ENCODE measurements at regions not wholly inside any gene's neighbourhood (a gene's known extent, or its start where the extent isn't known, plus 50 kb on each side); places are given as distances from the start of the nearest gene placed in this dataset.

DNA sequence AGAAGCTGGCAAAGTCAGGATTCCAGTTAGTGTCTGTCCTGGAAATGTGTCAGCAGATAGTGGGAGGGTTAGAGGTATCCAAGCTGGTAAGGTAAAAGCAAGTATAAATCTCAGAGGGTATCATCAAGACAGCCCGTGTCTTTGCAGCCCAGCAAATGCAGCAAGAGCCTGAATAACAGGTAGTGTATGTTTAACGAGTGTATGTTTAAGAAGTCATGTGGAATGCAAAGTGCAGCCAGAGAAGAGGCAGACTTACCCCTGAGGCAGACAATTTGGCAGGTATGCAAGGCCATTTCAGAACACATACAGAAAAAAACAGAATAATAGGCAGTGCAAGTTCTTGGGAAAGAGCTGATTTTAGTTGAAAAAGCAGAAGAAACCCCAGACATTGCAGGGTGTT, 411.0 kb upstream of the NEGR1 start:
- TF ChIP-seq RAD21 (conservative IDR thresholded peaks at IDR 0.05 in 1 of 2, IDR thresholded peaks at IDR 0.05 in 1 of 2): no peak
- TF ChIP-seq CTCF (IDR thresholded peaks at IDR 0.05): no peak
- no peak for TF ChIP-seq PBX3 (IDR thresholded peaks at IDR 0.05)
- no peak for TF ChIP-seq POLR2A (IDR thresholded peaks at IDR 0.05; ENCODE audit: low read length)
- no peak for TF ChIP-seq MAFK (IDR thresholded peaks at IDR 0.05; ENCODE audit: partially characterized antibody)
- no peak for TF ChIP-seq EP300 (IDR thresholded peaks at IDR 0.05)
- TF ChIP-seq POLR2AphosphoS2 (conservative IDR thresholded peaks at IDR 0.05; ENCODE audit: low read length): no peak
- no peak for TF ChIP-seq SMC3 (IDR thresholded peaks at IDR 0.05)
- no peak for TF ChIP-seq MAZ (IDR thresholded peaks at IDR 0.05; ENCODE audit: borderline replicate concordance, low read depth, low read length)
- TF ChIP-seq HDAC2 (IDR thresholded peaks at IDR 0.05): no peak
- no peak for TF ChIP-seq HOXB13 (CRISPR knock-in tag; IDR thresholded peaks at IDR 0.05; ENCODE audit: low read depth)
- no peak for TF ChIP-seq ZFP36 (IDR thresholded peaks at IDR 0.05; ENCODE audit: borderline replicate concordance, partially characterized antibody)
